HG03432 (cell line): ENCODE measurements at regions not wholly inside any gene's neighbourhood (a gene's known extent, or its start where the extent isn't known, plus 50 kb on each side); places are given as distances from the start of the nearest gene placed in this dataset.

Experiments used
- ATAC-seq: cut with Tn5 transposase; IDR thresholded peaks from one replicate; pipeline ENCODE4 v1.9.1; 2021; ENCODE audit warnings: mild to moderate bottlenecking, moderate library complexity; ENCODE audit not compliant: unreplicated experiment

DNA sequence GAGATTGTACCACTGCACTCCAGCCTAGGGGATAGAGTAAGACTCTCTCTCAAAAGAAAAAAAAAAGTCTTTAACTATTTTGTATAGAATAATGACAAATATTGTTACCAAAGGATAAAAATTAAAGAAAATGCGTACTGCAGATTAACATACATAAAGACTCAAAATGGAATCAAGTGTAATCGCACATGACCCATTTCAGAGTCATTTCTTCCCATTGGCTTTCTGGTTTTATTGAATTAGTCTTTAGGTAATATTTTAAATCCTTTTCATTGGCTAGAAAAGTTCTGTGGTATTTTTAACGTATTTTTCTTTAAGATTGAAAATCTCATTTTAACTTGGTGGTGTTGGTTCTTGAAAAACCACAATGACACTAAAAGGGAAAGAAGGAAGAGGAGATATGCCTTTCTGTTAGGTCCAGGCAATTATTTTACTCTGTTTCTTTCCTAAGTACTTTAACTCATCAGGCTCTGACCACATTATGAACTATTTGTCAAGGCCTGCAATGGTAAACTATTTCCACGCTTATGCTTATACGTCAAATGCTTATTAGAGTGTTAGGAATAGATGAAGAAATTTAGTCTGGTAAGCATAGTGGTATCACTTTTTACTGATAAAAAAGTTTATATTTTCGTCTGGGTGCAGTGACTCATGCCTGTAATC lies 52.3 kb downstream of the PLEKHG1 start:
- no peak for ATAC-seq

DNA sequence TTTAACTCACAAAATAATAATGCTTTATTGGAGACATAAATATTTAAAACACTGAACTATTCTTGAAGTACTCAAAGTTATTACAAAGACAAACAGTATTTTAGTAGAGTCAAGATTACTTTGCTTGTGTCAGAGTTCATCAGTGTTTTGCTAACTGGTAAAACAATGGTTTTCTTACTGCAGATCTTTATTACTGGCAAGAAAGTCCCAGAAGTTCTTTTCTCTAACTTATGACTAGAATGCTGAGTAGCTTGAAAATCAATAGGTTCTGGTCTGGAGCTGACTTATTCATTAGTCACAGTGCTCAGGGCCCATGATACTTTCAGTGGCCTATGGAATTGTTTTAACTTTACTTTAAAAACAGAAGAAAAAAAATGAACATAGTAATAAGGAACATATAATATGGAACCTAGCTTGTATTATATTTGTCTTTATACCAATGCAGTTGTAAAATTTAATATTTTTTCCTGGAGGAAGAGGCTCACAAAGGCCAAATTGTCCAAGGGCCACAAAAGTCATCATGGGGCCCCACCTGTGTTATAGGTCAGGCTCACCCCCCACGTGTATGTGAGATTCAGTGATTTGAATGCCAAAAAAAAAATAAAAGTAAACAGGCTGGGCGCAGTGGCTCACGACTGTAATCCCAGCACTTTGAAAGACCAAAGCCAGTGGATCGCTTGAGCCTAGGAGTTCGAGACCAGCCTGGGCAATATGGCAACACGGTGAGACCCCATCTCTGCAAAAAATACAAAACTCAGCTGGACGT lies 53.3 kb downstream of the PLEKHG1 start:
- ATAC-seq, result no peak

DNA sequence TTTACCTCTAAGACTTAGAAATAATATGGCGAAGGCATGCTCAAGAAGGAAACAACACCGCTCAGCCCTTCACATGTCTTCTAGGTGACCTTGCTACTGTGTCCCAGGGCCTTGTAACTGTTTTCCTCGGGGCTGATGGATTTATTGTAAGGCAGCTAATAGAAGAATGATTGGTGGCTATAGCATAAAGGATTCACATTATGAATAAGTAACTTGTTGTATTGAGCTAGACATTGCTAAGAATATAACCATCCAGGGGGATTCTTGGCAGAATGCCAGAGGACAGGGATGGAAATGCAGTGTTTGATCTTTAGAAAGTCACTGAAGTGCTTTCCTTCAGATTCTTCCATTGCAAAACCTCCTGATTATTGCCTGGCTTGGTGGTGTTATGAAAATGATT lies 54.9 kb downstream of the PLEKHG1 start:
- no peak for ATAC-seq

DNA sequence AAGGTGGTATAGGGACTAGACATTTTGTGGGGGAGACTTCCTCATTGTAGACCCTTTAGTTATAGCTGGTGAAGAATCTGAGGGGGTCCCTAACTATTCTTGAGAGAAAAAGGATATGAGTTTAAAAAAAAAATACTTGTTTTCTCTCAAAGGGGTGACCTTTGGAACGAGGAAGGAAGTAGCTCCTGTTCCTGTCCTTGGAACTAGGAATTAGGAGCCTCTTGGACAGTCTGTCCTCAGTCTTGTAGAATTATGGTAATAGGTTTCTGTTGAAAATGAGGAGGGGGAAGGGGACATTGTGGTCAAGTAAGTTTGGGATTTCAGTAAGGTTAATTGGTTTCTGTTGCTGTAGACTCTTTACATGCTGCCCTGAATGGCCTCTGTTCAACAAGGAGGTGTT lies 56.5 kb downstream of the PLEKHG1 start:
- no peak for ATAC-seq

GRCh38 chr6:150658421-150658820 lies 58.7 kb downstream of the PLEKHG1 start:
- no peak for ATAC-seq

- ATAC-seq, result no peak
These were observed 59.5 kb downstream of the PLEKHG1 start for GRCh38 chr6:150659046-150659763.

- ATAC-seq, result no peak
These were observed 61.7 kb downstream of the PLEKHG1 start for GRCh38 chr6:150661216-150662007.

GRCh38 chr6:150662814-150663213 lies 63.1 kb downstream of the PLEKHG1 start:
- no peak for ATAC-seq

GRCh38 chr6:150664091-150664490 lies 64.4 kb downstream of the PLEKHG1 start:
- ATAC-seq, result no peak

- ATAC-seq, result no peak
These were observed 66.4 kb downstream of the PLEKHG1 start for GRCh38 chr6:150666071-150666470.

GRCh38 chr6:150667359-150667758 lies 67.7 kb downstream of the PLEKHG1 start:
- no peak for ATAC-seq

- ATAC-seq, result peak; percentile 60
These were observed 68.5 kb downstream of the PLEKHG1 start for GRCh38 chr6:150667977-150668716.

DNA sequence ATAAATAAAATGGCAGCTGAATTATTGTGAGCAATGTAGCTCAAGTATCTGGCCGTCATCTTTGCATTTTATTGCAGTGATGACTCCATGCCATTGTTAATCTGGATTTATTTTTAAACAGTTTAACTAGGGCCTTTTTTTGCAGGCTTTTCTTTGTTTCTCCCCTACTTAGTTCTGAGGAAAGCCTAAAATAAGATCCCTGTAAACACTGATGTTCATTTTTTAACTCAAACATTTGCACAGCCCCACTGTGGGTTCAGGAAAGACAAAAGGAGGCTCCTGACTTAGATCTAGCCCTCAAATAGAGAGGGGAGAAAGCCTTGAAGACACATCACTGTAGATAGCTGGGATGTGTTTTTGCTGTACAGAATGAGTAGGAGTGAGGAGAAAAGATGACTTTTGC lies 69.2 kb downstream of the PLEKHG1 start:
- ATAC-seq, result no peak

DNA sequence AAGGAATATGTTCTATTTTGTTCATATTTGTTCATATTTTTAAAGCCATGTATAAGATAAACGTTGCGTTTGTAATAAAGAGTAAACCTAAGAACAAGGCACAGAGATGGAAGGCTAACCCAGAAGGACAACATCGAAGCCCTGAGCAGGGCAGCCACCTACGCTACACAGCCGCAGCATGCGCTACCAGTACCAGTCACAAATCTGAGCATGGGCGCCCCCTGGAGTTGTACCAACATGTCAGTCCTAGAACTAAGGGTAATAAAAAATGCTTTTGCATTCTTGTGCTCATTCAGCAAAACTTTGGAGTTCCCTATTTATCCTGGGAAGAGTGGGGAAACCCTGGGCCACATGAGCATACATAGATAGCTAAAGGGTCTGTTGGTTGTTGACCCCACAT lies 70.6 kb downstream of the PLEKHG1 start:
- ATAC-seq, result no peak

GRCh38 chr6:150672800-150673199 lies 73.1 kb downstream of the PLEKHG1 start:
- ATAC-seq, result no peak

DNA sequence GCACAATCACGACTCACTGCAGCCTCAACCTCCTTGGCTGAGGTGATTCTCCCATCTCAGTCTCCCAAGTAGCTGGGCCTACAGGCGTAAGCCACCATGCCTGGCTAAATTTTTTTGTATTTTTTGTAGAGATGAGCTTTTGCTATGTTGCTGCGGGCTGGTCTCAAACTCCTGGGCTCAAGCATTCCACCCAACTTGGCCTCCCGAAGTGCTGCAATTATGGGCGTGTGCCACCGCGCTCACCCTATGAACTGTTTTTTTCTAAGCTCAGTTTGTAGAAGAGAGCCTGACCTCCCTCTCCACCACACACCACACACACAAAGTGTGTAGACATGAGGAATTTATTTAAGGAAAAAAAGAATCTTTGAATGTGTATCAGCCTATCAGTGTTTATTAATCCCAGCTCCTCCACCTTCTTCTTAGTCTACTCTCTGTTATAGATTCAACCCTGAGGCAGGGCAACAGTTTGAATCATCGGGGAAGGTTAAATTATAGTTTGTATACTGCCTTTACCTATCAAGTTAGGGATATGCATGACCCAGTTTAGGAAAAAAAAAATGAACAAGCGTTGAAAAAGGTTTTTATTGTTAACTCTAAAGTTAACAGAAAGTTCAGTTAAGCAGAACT lies 74.1 kb downstream of the PLEKHG1 start:
- ATAC-seq, result no peak

GRCh38 chr6:150676344-150676743 lies 76.7 kb downstream of the PLEKHG1 start:
- ATAC-seq, result no peak

- no peak for ATAC-seq
These were observed 77.1 kb downstream of the PLEKHG1 start for GRCh38 chr6:150676772-150677171.

DNA sequence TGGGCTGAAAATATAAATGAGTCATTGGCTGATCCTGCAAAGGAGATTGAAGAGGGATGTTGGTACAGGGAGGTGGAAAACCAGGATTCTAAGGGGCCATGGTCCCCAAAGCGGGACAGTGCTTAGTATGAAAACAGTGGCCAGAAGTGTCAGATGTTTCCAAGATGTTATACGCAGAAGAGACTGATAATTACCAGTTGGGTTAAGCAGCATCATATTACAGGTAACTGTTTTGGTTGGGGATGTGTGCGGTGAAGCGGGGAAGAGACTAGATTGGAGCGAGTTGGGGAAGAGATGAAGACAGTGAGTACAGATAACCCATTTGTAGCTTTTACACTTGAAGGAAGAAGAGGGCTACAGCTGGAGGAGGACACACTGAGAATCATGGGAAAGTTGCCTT lies 80.8 kb downstream of the PLEKHG1 start:
- no peak for ATAC-seq
